ENCODE measurements at regions not wholly inside any gene's neighbourhood (a gene's known extent, or its start where the extent isn't known, plus 50 kb on each side); places are given as distances from the start of the nearest gene placed in this dataset.

- TF ChIP-seq CTCF (IDR thresholded peaks at IDR 0.05), result no peak
- no peak for TF ChIP-seq POLR2A (IDR thresholded peaks at IDR 0.05)
- 68 to 73% methylated on average over 8 to 9 of the region's 9 CpGs for WGBS, 2 donors
- no peaks in the 10 kb centered on the region for H3K4me1 ChIP-seq
- no peaks in the 10 kb centered on the region for H3K9me3 ChIP-seq
- intact Hi-C loops (cut with DNase I; ENCODE audit: low total_unique reads), result no loop called here
- H3K27ac ChIP-seq, result no peak overlapping the region
- no peak overlapping the region for H3K4me3 ChIP-seq
- H3K27me3 ChIP-seq, result no peaks in the 10 kb centered on the region
- no peaks in the 10 kb centered on the region for H3K36me3 ChIP-seq (ENCODE audit: low read depth, missing control alignments)
- no peak for DNase-seq
Observed at GRCh38 chr6:169956580-169956979, 205.2 kb downstream of the ERMARD start.

- intact Hi-C loops (cut with DNase I; ENCODE audit: low total_unique reads), result no loop called here
- Histone ChIP-seq H3K27ac (no peak overlapping the region), H3K4me3 (no peak overlapping the region), H3K27me3 (no peaks in the 10 kb centered on the region), H3K9me3 (no peaks in the 10 kb centered on the region), H3K4me1 (no peaks in the 10 kb centered on the region), H3K36me3 (ENCODE audit: low read depth, missing control alignments) (no peaks in the 10 kb centered on the region)
- no peak for DNase-seq
- 47 to 64% methylated on average over 15 to 19 of the region's 19 CpGs for WGBS, 2 donors
- no peak for TF ChIP-seq POLR2A (IDR thresholded peaks at IDR 0.05)
- TF ChIP-seq CTCF (IDR thresholded peaks at IDR 0.05), result no peak
Observed at GRCh38 chr6:169955731-169956437, 204.5 kb downstream of the ERMARD start.

DNA sequence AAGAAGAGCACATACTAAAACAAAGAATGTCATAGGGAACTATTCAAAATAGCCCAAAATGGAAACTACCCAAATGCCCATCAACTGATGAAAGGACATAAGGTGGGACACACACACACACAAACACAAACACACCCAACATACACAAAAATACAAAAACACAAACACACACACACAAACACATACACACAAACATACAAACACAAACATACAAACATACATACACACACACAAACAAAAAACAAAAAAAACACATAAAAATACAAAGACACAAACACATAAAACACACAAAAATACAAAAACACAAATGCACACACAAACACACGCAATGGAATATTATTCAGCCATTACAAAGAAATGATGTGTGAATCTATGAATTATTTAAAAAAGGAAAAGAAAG is 203.6 kb downstream of the ERMARD start:
- Histone ChIP-seq H3K27ac (no peak overlapping the region), H3K36me3 (ENCODE audit: low read depth, missing control alignments) (no peaks in the 10 kb centered on the region), H3K9me3 (no peaks in the 10 kb centered on the region), H3K27me3 (no peaks in the 10 kb centered on the region), H3K4me3 (no peak overlapping the region), H3K4me1 (no peaks in the 10 kb centered on the region)
- no peak for DNase-seq
- intact Hi-C loops (cut with DNase I; ENCODE audit: low total_unique reads), result no loop called here
- 87 to 96% methylated on average over 1 of the region's 1 CpG for WGBS, 2 donors
- no peak for TF ChIP-seq CTCF (IDR thresholded peaks at IDR 0.05)
- no peak for TF ChIP-seq POLR2A (IDR thresholded peaks at IDR 0.05)

DNA sequence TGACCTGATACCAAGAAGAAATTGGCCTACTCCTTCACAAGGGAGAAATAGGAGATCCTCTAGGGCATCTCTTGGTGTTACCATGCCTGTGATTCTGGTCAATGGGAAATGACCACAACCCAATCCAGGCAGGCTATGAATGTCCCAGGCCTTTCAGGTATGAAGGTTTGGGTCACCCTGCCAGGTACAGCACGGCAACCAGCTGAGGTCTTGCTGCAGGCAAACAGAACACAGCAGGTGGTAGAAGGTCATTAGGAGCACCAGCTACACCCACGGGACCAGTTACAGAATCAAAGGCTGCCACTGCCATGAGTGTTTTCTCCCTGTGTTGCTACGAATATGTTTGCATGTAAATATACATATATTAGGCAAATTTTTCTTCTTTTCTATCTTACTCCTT is 202.3 kb downstream of the ERMARD start:
- WGBS, 2 donors, result 65 to 80% methylated on average over 3 of the region's 3 CpGs
- no peaks in the 10 kb centered on the region for H3K4me1 ChIP-seq
- TF ChIP-seq CTCF (IDR thresholded peaks at IDR 0.05) (no peak), POLR2A (IDR thresholded peaks at IDR 0.05) (no peak)
- intact Hi-C loops (cut with DNase I; ENCODE audit: low total_unique reads), result no loop called here
- H3K4me3 ChIP-seq, result no peak overlapping the region
- H3K27ac ChIP-seq, result no peak overlapping the region
- H3K36me3 ChIP-seq (ENCODE audit: low read depth, missing control alignments), result no peaks in the 10 kb centered on the region
- DNase-seq, result no peak
- no peaks in the 10 kb centered on the region for H3K27me3 ChIP-seq
- H3K9me3 ChIP-seq, result no peaks in the 10 kb centered on the region

- WGBS, 2 donors, result 89 to 94% methylated on average over 2 of the region's 2 CpGs
- no peak for DNase-seq
- intact Hi-C loops (cut with DNase I; ENCODE audit: low total_unique reads), result no loop called here
Observed at GRCh38 chr6:169950558-169950957, 199.1 kb downstream of the ERMARD start.

More at GRCh38 chr6:169950558-169950957, 199.1 kb downstream of the ERMARD start:
- no peak overlapping the region for H3K27ac ChIP-seq
- no peaks in the 10 kb centered on the region for H3K36me3 ChIP-seq (ENCODE audit: low read depth, missing control alignments)
- TF ChIP-seq POLR2A (IDR thresholded peaks at IDR 0.05) (no peak), CTCF (IDR thresholded peaks at IDR 0.05) (peak in 1 of 3 experiments; percentile 9)
- no peaks in the 10 kb centered on the region for H3K9me3 ChIP-seq
- H3K4me1 ChIP-seq, result no peaks in the 10 kb centered on the region
- H3K27me3 ChIP-seq, result no peaks in the 10 kb centered on the region
- no peak overlapping the region for H3K4me3 ChIP-seq

All from testis (tissue), 2 donors.